ENCODE measurements at regions not wholly inside any gene's neighbourhood (a gene's known extent, or its start where the extent isn't known, plus 50 kb on each side); places are given as distances from the start of the nearest gene placed in this dataset.
"Not testable (repeated sequence)": the region's sequence is repeated elsewhere in the genome, so short reads cannot be mapped to it uniquely, and the experiment has no call there.

DNA sequence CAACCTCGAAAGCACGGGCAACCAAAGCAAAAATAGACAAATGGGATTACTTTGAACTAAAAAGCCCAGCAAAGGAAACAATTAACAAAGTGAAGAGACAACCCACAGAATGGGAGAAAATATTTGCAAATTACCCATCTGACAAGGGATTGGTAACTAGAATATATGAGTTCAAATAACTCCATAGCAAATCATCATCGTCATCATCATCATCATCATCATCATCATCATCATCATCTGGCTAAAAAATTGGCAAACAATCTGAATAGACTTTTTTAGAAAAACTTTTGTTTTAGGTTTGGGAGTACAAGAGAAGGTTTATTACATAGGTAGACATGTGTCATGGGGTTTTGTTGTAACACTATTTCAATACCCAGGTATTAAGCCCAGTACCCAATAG lies 1239.3 kb upstream of the FAM98A start:
- DNase-seq (ENCODE audit: low read depth): no peak

DNA sequence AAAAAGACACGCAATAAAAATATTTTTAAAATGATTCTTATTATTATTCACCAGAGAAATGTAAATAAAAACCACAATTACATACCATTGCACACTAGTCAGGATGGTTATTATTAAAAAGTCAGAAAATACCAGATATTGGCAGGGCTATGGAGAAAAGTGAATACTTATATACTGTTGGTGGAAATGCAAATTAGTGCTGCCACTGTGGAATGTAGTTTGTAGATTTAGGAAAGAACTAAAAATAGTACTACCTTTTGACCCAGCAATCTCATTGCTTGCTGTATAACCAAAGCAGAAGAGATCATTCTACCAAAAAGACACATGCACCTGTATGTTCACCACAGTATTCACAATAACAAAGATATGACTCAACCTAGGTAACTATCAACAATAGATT lies 1237.3 kb upstream of the FAM98A start:
- no peak for DNase-seq (ENCODE audit: low read depth)

DNA sequence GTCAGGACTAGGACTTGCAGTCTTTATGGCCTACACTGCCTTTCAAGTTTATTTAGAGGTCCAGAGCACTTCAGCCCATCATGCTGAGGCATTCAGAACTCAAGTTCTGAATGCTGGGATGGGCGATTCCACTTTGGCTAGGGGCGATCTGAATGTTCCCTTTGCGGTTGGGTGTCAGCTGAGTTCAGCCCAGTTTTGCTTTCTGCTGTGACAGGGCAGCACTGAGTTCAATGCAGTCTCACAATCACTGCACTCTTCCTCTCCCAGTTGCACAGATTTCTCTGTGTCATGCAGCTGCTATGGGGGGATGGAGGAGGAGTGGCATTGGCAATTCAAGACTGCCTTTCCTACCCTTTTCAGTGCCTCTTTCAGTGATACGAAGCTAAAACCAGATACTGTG lies 1232.0 kb upstream of the FAM98A start:
- DNase-seq (ENCODE audit: low read depth): no peak

DNA sequence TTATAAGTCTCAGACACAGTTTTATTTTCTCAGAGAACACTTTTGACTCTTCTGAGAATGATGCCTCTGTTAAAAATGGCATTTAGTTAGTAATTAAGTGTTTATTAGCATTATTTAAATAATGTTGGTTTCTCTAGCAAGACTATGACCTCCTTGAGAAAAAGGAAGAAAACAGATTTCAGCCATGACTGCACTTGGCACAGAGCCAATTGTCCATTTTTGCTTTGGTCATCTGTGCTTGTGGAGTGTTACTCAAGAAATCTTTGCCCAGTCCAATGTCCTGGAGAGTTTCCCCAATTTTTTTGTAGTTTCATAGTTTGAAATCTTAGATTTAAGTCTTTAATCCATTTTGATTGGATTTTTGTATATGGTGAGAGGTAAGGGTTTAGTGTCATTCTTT lies 1229.4 kb upstream of the FAM98A start:
- no peak for DNase-seq (ENCODE audit: low read depth)

DNA sequence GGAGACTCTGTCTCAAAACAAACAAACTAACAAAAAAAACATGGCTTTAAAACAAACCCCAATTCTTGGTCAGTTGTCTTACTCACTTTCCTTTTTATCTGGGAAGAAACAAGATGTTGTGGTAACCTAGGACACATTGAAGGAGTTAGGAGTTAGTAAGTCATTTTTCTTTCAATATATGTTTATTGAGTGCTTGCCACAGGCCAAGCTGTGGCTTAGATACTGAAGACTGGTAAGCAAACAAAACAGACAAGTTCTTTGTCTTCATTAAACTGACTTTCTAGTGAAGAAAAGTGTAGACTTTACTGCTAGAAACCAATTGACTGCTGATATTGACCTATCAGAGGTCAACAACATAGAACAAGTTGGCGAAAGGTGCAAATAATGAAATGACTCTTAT lies 1228.3 kb upstream of the FAM98A start:
- no peak for DNase-seq (ENCODE audit: low read depth)

DNA sequence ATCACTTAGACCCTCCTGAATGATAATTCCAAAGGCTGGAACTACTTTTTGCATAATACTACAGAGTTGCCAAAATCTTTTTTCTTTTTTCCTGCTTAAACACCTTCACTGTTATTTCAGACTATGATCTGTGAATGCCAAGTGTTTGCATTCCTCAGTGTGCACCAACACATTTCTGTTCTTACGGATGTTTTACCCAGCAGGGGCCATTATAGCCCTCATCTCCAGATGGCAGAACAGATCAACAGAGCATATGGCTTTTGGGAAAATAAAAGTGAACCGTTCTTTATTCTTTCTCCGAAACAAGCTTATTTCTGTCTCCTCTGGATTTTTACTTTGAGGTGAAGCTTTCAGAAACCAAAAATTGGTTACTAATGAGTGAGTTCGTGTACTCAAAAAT lies 1226.6 kb upstream of the FAM98A start:
- DNase-seq (ENCODE audit: low read depth): no peak

DNA sequence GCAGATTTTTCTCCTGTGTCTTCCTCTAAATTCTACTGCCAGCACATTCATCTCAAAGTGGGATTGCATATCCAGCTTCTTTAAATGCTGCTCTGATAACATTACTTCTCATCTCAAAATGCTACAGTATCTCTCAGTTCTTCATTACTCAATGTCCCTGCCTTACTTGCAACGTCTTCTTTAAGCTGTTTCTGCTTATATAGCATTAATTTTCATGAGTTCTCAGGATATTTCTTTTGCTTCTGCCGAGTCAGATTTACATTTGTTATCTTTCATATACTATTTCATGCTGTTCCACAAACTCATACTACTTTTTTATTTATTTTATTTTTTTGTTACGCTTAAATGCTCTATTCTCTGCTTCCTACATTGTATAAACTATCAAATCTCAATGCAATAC lies 1223.5 kb upstream of the FAM98A start:
- no peak for DNase-seq (ENCODE audit: low read depth)

DNA sequence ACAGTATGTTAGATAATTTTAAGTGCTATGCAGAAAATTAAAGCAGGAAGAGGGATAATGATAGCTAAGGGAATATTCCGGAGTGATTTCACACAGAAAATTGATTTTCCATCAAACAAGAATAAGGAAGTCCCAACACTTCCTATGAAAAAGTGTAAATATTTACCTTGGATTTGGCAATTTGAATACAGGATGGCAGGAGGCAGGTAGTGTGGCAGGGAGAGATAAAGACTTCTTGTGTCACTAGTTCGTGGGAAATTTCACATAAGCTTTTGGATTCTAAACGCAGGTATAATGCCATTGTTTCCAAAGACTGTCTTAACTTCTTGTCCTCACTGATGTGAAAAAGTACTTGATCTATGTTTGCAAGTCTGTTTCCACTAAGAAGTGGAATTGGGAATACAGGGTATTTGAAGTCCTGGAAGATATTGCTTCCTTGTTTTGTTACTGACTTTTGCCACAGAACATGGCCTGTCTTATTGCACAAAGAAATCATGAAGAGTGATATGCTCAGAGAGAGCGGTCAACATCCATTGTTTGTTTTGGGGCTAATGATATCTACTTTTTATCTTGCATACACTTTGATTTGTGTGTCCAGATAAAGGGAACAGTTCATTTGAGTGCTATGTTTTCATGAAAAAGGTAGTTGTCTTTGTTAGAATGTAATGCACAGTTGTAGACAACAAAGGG lies 1216.1 kb upstream of the FAM98A start:
- no peak for DNase-seq (ENCODE audit: low read depth)

DNA sequence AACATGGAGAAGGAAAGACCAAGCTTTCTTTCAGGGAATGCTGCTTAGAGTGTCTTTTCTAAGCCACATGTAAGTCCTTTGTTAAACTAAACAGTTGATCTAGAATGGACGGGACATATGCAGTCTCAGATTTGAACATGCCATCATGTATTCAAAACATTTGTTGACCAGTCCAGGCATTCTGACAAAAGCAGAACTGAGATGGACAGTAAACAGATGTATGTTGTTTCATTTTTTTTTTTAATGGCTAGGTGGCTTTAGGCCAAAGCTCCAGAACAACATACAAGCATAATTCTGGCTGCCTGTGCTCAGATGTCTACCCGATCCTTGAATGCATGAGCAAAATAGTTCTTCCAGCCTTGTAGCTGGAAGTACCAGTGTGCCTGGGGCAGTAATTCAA lies 1211.4 kb upstream of the FAM98A start:
- DNase-seq (ENCODE audit: low read depth): no peak

DNA sequence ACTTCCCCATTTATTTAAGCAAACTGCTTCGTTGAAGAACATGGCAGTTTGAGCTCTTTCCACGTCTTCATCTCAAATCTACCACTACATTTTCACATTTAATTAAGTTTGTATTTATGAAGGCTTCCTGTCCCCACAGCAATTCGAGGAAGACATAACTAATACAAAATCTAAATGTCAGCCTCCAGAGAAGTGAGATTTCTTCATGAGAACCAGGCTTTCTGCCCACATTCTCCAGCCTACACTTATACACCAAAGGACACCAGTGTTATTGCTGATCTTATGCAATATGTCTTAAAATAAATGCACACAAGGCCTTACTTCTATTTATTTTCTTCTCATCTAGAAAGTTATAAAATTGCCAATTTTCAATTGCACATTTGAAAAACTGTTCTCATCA lies 1209.3 kb upstream of the FAM98A start:
- no peak for DNase-seq (ENCODE audit: low read depth)

DNA sequence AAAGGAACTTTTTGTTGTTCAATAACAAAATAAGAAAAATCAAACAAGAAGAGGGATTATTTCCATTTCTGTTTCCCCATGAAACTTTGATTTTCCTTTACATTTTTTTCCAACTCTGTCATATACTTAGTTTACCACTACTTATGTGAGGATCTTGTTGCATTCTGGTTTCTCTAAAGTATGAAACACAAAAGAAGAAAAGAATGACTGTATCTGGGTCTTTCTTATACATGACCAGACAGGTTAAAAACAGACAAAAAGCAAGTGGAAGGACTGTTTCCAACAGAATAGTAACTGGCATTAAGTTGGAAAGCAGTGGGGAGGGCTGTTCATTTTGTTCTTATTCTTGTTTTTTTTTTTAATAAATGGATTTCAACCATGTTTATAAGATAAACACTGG lies 1207.8 kb upstream of the FAM98A start:
- DNase-seq (ENCODE audit: low read depth): no peak

DNA sequence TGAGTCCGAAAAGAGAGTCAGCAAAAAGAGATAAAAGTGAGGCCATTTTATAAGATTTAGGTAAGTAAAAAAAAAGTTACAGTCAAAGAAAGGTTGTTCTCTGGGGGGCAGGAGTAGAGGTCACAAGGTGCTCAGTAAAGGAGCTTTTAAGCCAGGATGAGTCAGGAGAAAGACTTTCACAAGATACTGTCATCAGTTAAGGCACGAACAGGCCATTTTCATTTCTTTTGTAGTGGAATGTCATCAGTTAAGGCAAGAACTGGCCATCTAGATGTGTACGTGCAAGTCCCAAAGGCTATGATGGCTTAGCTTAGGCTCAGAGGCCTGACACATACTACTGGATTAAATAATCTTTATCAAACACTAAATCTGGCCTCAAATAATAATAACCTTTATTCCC lies 1207.3 kb upstream of the FAM98A start:
- no peak for DNase-seq (ENCODE audit: low read depth)

DNA sequence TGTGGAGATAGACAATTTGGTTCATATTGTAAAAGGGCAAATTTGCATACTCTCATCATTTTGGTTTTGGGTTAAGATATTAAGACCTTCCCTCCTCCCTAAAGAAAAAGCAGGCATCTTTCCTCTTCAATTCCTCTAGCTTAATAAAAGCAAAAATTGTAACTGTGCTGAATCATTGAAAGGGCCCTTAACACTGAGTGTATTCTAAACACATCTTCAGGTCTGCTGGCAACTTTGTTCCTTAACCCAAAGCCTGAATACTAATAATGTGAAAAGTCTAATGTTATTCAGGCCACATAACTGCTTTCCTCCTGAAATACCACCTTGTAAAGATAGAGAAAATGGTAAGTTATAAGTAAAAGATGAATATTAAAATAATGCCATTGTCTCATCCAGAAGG lies 1200.5 kb upstream of the FAM98A start:
- DNase-seq (ENCODE audit: low read depth): no peak

DNA sequence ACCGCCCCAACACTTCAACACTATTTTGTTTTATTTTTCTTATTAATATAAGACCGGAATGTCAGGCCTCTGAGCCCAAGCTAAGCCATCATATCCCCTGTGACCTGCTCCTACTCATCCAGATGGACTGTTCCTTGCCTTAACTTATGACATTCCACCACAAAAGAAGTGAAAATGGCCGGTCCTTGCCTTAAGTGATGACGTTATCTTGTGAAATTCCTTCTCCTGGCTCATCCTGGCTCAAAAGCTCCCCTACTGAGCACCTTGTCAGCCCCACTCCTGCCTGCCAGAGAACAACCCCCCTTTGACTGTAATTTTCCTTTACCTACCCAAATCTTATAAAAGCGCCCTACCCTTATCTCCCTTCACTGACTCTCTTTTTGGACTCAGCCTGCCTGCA lies 1196.5 kb upstream of the FAM98A start:
- not testable (repeated sequence) for DNase-seq (ENCODE audit: low read depth)

DNA sequence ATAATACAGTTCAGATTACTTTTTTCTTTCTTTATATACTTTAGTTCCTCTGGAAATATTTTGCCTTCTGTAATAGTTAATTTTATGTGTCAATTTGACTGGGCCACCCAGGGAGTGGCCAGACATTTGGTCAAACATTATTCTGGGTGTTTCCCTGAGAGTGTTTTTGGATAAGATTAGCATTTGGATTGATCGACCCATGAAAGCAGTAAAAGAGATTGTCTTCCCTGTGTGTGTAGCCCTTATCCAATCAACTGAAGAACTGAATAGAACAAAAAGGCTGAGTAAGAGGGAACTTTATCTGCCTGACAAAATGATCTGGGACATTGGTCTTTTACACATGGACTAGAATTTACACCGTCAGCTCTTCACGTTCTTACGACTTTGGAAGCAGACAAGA lies 1190.1 kb upstream of the FAM98A start:
- no peak for DNase-seq (ENCODE audit: low read depth)

DNA sequence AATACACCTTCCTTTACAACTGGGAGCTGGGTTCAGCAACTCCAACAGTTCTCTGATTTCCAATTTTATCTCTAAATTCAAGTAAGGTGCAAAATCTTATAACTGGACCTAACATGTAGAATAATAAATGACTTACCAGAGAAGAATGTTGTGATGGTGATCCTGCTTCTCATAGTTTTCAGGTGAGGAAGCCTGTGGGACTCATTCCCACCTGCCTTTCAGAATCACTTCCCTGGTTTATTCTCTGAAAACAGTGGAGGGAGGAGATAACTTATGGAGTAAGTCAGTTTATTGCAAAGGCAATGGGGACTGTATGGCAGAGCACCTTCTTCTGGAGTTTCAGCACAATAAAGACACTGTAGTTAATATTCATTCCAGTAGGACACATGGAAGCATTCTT lies 1188.2 kb upstream of the FAM98A start:
- no peak for DNase-seq (ENCODE audit: low read depth)

DNA sequence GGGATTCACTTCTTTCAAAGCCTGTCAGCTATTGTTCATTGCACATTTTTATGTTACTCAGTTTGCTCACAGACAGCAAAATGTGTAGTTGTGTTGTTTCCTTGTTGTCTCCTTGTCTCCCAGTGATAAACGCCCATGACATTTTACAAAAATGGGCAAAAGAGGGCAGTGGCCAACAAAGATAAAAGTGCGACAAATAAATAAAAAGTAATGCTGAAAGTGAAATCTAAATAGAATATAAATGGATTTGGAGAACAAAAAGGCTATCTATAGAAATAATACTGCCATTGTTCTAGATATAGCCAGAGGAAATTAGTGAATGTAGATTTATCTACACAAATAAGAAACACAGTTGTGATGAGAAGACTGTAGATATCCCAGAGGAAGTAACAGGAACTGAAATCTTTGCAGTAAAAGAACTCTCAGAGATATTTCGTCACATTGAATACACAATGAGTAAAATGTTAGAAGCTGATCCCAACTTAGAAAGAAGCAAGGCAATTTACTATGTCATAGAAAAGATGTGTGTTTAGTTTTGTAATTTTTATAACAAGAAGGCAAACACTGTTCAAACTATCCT lies 1186.2 kb upstream of the FAM98A start:
- no peak for DNase-seq (ENCODE audit: low read depth)

DNA sequence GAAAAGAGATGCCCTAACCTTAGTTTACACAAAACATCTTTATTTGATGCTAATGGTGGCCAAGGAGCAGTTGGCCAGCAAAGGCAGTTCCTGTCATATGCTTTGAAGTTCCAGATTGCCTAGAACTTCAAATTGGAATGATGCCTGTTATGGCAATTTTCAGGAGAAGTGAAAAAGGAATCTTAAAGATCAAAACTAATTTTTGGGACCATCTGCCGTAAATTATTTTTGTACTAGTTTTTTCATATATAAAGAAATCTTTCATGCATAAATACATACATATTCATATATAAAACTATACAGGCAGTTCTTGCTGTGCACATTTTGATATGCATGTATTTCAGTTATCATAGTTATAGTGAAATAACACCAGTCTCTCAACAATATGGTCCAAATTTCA lies 1185.6 kb upstream of the FAM98A start:
- DNase-seq (ENCODE audit: low read depth): no peak

DNA sequence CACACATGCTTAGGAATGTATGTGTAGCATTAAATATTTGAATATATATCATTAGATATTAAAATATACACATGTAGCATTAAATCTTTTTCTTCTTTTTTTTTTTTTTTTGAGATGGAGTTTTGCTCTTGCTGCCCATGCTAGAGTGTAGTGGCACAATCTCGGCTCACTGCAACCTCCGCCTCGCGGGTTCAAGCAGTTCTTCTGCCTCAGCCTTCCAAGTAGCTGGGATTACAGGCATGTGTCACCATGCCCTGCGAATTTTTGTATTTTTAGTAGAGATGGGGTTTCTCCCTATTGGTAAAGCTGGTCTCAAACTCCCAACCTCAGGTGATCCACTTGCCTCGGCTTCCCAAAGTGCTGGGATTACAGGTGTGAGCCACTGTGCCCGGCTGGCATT lies 1151.6 kb upstream of the FAM98A start:
- not testable (repeated sequence) for DNase-seq (ENCODE audit: low read depth)

DNA sequence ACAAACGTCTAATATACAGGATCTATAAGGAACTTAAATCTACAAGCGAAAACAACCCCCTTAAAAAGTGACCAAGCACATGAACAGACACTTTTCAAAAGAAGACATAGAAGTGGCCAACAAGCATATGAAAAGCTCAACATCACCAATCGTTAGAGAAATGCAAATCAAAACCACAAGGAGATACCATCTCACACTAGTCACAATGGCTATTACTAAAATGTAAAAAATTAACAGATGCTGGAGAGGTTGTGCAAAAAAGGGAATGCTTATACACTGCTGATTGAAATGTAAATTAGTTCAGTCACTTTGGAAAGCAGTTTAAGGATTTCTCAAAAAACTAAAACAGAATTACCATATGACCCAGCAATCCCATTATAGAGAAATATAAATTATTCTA lies 1148.5 kb upstream of the FAM98A start:
- DNase-seq (ENCODE audit: low read depth): no peak

DNA sequence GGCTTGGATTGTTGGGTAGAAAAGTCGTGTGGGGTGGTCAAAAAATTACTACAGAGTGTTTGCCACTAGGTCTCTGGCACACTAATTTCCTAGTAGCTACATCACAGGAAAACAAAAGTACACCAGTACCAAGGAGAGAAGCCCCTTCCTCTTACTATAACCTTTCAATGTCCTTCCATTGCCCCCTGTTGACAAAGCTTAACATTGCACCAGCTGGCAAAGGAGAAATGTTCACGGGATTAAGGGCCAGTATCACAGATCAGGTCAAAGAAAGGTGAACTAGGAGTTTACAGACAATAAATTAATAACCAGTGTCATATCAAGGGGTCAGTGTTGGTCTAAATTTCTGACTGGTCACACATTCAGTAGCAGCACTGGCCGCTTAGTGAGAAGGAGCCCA lies 1139.6 kb upstream of the FAM98A start:
- no peak for DNase-seq (ENCODE audit: low read depth)

DNA sequence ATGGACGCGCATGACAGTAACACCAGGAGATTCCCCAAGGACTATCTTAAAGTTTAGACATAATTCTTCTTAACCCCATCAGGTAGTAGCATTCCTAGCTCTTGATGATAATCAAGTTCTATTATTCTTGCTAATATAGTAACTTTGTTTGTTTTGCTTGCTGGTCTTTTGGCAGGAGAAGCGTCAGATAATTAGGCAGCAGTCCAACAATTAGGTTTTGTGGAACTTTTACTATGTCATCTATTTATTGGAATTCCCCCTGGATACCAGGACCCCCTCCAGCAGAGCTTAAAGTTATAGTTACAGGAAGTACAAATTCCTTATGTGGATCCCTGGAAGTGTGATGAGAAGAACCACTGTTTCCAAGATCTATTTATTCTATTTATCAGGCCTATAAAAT lies 1138.0 kb upstream of the FAM98A start:
- no peak for DNase-seq (ENCODE audit: low read depth)

DNA sequence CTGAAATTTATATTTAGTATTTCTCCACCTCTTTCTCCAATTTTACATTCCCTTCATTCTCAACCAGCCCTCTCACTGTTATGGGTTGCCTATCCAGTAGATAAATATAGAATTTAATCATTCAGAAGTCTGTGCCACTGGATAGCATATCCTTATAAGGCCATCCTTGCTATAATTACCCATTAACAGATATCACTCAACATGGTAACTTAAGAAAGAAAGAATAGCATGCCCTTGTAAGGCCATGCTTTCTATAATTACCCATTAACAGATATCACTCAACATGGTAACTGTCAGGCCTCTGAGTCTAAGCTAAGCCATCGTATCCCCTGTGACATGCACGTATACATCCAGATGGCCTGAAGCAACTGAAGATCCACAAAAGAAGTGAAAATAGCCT lies 1137.4 kb upstream of the FAM98A start:
- no peak for DNase-seq (ENCODE audit: low read depth)

DNA sequence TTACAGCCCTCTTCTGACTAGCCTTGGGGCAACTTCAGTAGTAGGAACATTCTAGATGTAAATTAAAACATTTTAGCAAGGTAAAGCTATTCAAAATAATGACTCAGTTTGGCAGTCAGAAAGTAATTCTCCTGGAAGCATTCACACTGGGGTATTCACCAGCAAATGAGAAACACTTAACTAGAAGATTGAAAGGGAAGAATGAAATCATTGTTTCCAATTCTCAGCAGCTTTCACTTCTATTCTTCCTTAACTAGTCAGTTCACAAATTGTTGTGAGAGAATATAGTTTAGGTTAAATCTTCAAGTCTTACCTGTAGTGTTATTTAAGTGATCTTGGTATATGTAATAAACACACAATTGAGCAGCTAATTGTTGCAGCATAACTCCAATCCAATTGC lies 1135.6 kb upstream of the FAM98A start:
- no peak for DNase-seq (ENCODE audit: low read depth)

Data from Daoy (cell line).